GM12874 (cell line): ENCODE measurements at regions not wholly inside any gene's neighbourhood (a gene's known extent, or its start where the extent isn't known, plus 50 kb on each side); places are given as distances from the start of the nearest gene placed in this dataset.

Experiments used
- CTCF ChIP-seq: IDR thresholded peaks from 2 replicates; pipeline ENCODE4 v1.5.1; 2011; ENCODE audit warnings: low read depth, mild to moderate bottlenecking, control low read depth, low read length, moderate library complexity; ENCODE audit not compliant: insufficient read depth

DNA sequence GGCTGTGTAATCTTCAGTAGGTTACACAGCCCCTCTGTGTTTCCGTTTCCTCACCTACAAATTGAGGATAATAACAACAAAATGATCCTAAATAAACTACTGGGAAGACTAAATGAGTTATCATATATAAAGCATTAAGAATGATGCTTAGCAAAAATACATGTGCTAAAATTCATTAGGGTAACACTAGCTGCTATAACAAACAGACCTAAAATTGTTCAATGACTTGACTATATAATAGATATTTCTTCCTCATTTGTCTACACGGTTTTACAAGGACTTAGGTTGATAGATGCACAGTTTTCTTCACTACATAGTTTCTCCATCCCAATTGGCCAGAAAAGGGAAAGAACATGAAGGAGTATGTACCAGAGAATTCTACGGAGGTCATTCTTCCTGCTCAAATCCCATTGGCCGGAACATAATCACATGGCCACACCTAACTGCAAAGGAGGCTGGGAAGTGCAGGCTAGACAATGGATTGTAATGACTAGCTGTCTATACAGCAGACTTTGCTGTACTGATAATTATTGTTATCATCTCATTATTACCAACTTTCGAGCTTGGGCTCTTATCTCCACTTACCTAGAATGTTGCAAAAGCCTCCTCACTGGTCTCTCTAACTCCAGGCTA is 223.5 kb upstream of the NUDT4 start:
- no peak for TF ChIP-seq CTCF

GRCh38 chr12:93154753-93155480 is 222.8 kb upstream of the NUDT4 start:
- no peak for TF ChIP-seq CTCF

GRCh38 chr12:93156086-93156716 is 221.5 kb upstream of the NUDT4 start:
- no peak for TF ChIP-seq CTCF

DNA sequence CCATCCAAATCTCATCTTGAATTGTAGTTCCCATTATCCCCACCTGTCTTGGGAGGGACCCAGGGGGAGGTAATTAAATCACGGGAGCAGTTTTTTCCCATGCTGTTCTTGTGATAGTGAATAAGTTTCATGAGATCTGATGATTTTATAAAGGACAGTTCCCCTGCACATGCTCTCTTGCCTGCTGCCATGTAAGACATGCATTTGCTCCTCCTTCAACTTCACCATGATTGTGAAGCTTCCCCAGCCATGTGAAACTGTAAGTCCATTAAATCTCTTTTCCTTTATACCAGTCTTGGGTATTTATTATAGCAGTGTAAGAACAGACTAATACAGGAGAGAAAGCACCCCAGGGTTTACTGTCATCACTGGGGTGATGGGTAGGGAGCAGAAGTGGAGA is 220.4 kb upstream of the NUDT4 start:
- TF ChIP-seq CTCF, result no peak

GRCh38 chr12:93158065-93158843 is 219.5 kb upstream of the NUDT4 start:
- no peak for TF ChIP-seq CTCF

- TF ChIP-seq CTCF, result no peak
Measured at GRCh38 chr12:93163260-93164036, 214.3 kb upstream of the NUDT4 start.
